Kidney (tissue), 13 donors: ENCODE measurements at regions not wholly inside any gene's neighbourhood (a gene's known extent, or its start where the extent isn't known, plus 50 kb on each side); places are given as distances from the start of the nearest gene placed in this dataset.
A peak's percentile ranks its signal among the peaks of the same experiment; 100 is the strongest.

Experiments
- DNase-seq, 5 donors: peaks; one replicate each; pipeline ENCODE4 v3.0.0-alpha.2; 2013 to 2020
- FAIRE-seq: peaks from 2 replicates; lab custom pipeline; 2012; peaks lifted over from hg19 to GRCh38; lab: Jason Lieb, UNC
- H3K27ac ChIP-seq, 2 donors: one replicate each; pipeline ENCODE4 v1.7.0; 2013; ENCODE audit warnings: low read depth in 2 of 2, low read length in 2 of 2, inconsistent platforms in 1 of 2
- H3K27me3 ChIP-seq: one replicate; pipeline ENCODE4 v1.7.1; 2013; ENCODE audit warnings: low read length, inconsistent platforms; ENCODE audit not compliant: control insufficient read depth, insufficient read depth
- H3K36me3 ChIP-seq, 3 donors: one replicate each; pipeline versions ENCODE4 v1.7.0 to v1.7.1; 2013; ENCODE audit warnings: low read length in 3 of 3, control low read depth in 1 of 3, inconsistent platforms in 1 of 3; ENCODE audit not compliant: insufficient read depth in 3 of 3, control insufficient read depth in 2 of 3
- H3K4me1 ChIP-seq, 3 donors: one replicate each; pipeline versions ENCODE4 v1.7.0 to v1.7.1; 2013; ENCODE audit warnings: low read length in 3 of 3, inconsistent platforms in 1 of 3, low read depth in 1 of 3; ENCODE audit not compliant: control insufficient read depth in 2 of 3, insufficient read depth in 2 of 3
- H3K4me3 ChIP-seq, 3 donors: one replicate each; pipeline versions ENCODE4 v1.7.0 to v1.8.1; 2013; ENCODE audit warnings: low read length in 3 of 3, control low read depth in 1 of 3, inconsistent platforms in 1 of 3
- H3K9ac ChIP-seq, 3 donors: one replicate each; pipeline versions ENCODE4 v1.7.0 to v1.7.1; 2013; ENCODE audit warnings: low read length in 3 of 3, control low read depth in 1 of 3, inconsistent platforms in 1 of 3
- H3K9me3 ChIP-seq, 3 donors: one replicate each; pipeline versions ENCODE4 v1.7.0 to v1.7.1; 2013; ENCODE audit warnings: low read length in 3 of 3, control low read depth in 1 of 3, inconsistent platforms in 1 of 3; ENCODE audit not compliant: control insufficient read depth in 2 of 3, insufficient read depth in 1 of 3
- CTCF ChIP-seq: IDR thresholded peaks from 3 replicates; pipeline ENCODE4 v1.5.1; 2012; ENCODE audit warnings: mild to moderate bottlenecking, moderate library complexity, borderline replicate concordance; ENCODE audit not compliant: insufficient read depth; ENCODE audit errors: extremely low read depth
- intact Hi-C: fragments of 100-400 bp; cut with DNase I; formaldehyde crosslinking; loops from one replicate; pipeline ENCODE4 v1.11.1; 2022
- donor health status: control.
- donor health status: control.
- donor health status: control.
- donor health status: control.
- donor health status: control.
- donor health status: DM: yes; HTN: yes; CAD: no.
- donor health status: Normal renal cell carcinoma (clear cell type).

GRCh38 chr11:92759571-92760214, 209.8 kb upstream of the MTNR1B start:
- TF ChIP-seq CTCF = no peak
- H3K27ac ChIP-seq = no peak overlapping the region
- DNase-seq = no peak
- FAIRE-seq = no peak
- no peaks in the 10 kb centered on the region for H3K27me3 ChIP-seq
- H3K9ac ChIP-seq = no peak overlapping the region
- H3K9me3 ChIP-seq = no peaks in the 10 kb centered on the region
- H3K4me1 ChIP-seq = no peaks in the 10 kb centered on the region
- intact Hi-C loops = no loop called here
- H3K4me3 ChIP-seq = no peak overlapping the region
- no peaks in the 10 kb centered on the region for H3K36me3 ChIP-seq

- H3K4me1 ChIP-seq = no peaks in the 10 kb centered on the region
- no peaks in the 10 kb centered on the region for H3K27me3 ChIP-seq
- H3K27ac ChIP-seq = no peak overlapping the region
- no peak for FAIRE-seq
- H3K9me3 ChIP-seq = no peaks in the 10 kb centered on the region
- intact Hi-C loops = no loop called here
- no peak for TF ChIP-seq CTCF
- DNase-seq = peak in 1 of 5 donors; percentile 29
- H3K9ac ChIP-seq = no peak overlapping the region
- H3K36me3 ChIP-seq = no peaks in the 10 kb centered on the region
- no peak overlapping the region for H3K4me3 ChIP-seq
These were observed 207.3 kb upstream of the MTNR1B start for GRCh38 chr11:92762121-92762540.

- no peaks in the 10 kb centered on the region for H3K9me3 ChIP-seq
- no peak overlapping the region for H3K4me3 ChIP-seq
- TF ChIP-seq CTCF = no peak
- H3K27ac ChIP-seq = no peak overlapping the region
- H3K27me3 ChIP-seq = no peaks in the 10 kb centered on the region
- no peak overlapping the region for H3K9ac ChIP-seq
- FAIRE-seq (no peak), DNase-seq (no peak)
- H3K36me3 ChIP-seq = no peaks in the 10 kb centered on the region
- intact Hi-C loops = no loop called here
- no peaks in the 10 kb centered on the region for H3K4me1 ChIP-seq
These were observed 206.1 kb upstream of the MTNR1B start for GRCh38 chr11:92763336-92763735.

GRCh38 chr11:92764128-92764527, 205.3 kb upstream of the MTNR1B start:
- Histone ChIP-seq H3K4me1 (no peaks in the 10 kb centered on the region), H3K36me3 (no peaks in the 10 kb centered on the region), H3K27ac (no peak overlapping the region), H3K27me3 (no peaks in the 10 kb centered on the region), H3K4me3 (no peak overlapping the region), H3K9me3 (no peaks in the 10 kb centered on the region), H3K9ac (no peak overlapping the region)
- DNase-seq (no peak), FAIRE-seq (no peak)
- intact Hi-C loops = no loop called here
- no peak for TF ChIP-seq CTCF
